Stimulated activated CD8-positive, alpha-beta memory T cell treated with anti-CD3 and anti-CD28 coated beads, Interleukin-15, amount 100 ng/mL, for 4 hours (primary cell): ENCODE measurements at regions not wholly inside any gene's neighbourhood (a gene's known extent, or its start where the extent isn't known, plus 50 kb on each side); places are given as distances from the start of the nearest gene placed in this dataset.

ENCODE experiments used
- DNase-seq, 2 donors: peaks; one replicate each; pipeline ENCODE4 v3.0.0-alpha.2; 2020; ENCODE audit warnings: low read depth in 2 of 2

DNA sequence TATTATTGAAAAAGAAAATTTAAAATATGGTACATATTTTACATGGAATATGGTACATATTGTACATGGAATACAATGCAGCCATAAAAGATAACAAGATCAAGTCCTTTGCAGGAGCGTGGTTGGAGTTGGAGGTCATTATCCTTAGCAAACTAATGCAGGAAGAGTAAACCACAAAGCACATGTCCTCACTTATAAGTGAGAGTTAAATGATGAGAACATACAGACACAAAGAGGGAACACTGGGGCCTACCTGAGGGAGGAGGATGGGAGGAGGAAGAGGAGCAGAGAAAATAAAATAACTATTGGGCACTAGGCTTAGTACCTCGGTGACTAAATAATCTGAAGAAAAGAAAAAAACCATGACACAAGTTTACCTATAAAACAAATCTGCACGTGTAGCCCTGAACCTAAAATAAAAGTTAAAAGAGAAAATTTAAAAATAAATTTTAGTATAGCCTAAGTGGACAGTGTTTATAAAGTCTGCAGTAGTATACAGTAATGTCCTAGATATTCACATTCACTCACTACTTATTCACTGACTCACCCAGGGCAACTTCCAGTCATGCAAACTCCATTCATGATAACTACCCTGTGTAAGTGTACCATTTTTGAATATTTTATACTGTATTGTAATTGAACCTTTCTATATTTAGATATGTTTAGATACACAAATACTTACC lies 204.4 kb downstream of the FAM76B start:
- no peak for DNase-seq

DNA sequence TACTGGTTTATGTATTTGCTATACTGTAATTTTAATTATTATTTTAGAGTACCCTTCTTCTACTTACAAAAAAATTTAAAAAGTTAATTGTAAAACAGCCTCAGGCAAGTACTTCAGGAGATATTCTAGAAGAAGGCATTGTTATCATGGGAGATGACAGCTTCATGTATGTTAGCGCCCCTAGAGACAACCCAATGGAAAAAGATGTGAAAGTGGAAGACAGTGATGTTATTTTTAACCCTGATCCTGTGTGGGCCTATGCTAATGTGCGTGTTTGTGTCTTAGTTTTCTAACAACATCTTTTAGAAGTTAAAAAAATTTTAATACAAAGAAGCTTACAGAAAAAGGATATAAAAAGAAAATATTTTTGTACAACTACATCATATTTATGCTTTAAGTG lies 205.0 kb downstream of the FAM76B start:
- DNase-seq: no peak

DNA sequence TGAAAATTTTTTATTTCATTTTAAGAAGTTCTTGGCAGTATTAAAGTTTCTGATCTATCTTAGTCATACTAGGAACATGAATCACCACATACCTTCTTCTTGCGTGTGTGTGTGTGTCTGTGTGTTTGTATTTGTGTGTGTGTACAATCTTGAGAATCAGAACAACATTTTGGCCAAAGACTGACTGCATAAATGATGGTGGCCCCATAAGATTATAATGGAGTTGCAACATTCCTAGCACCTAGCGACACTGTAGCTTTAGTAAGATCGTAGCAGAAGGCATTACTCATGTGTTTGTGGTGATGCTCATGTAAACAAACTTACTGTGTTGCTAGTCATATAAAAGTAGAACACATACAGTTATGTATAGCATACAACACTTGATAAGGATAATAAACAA lies 205.4 kb downstream of the FAM76B start:
- DNase-seq: no peak

GRCh38 chr11:95577716-95578460 lies 211.7 kb downstream of the FAM76B start:
- DNase-seq: no peak

DNA sequence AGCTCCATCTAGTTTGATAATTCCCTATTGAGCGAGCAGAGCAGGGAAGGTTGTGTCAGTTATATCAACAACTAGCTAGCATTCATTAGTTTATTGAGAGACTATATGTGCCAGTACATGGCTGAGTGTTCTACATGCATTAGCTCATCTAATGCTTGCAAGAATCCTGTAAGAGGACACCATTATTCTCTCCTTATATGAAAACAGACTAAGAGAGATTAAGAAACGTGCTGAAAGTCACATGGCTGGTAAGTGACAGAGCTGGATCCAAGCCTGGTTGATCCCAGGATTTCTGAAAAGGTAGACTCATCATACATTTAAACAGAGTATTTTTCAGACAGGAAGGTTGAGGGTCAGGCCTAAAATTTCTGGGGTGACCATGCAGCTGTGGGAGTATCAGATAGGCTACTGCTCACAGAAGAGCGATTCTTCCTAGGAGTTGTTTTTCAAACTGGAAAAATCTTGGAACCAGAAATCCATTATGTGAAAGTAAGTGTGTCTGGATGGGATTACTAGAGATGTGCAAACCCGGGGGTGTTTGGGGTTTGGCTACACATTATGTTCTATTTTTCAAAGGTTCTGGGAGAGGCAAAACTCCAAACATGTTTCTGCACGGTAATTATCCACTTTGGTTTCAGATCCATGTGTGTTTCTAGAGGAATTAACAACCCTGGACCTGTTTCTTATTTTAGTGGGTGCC lies 213.3 kb downstream of the FAM76B start:
- no peak for DNase-seq

DNA sequence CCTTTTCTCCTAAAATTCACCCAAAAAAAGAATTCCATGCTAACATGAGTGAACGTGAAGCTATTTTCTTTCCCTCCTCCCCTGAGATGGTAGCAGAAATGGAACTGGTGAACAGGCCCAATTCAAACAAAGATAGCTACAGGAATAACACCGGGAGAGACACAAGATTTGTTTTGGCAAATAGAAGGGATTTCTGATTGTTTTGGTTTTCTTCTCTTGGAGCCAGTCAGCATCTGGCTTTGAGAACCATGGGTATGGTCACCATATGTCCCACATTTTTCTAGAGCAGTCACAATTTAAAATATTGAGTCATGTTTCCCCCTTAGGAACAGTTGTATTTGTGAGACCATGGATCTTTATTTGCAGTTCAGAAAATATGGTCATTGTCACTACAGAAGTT lies 214.1 kb downstream of the FAM76B start:
- DNase-seq: no peak

- no peak for DNase-seq
Measured at GRCh38 chr11:95571718-95572260, 217.8 kb downstream of the FAM76B start.

GRCh38 chr11:95570845-95571244 lies 218.7 kb downstream of the FAM76B start:
- DNase-seq: no peak

DNA sequence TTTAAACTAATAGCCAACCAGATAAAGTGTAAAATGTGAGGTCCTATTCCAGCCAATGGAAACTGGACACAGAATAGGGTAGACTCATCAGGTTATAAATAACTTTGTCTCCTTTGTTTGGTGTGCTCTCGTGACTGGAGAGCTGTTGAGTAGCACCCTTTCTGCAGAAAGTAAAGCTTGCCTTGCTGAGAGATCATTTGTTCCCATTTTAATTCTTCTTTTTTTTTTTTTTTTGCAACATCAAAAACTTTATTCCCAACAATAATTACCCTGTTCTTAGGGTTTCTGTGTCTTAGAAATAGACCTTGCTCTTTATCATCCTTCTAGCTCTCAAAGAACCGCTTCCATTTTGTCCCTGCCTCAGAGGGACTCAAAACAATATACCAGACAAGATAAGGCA lies 220.4 kb downstream of the FAM76B start:
- no peak for DNase-seq

DNA sequence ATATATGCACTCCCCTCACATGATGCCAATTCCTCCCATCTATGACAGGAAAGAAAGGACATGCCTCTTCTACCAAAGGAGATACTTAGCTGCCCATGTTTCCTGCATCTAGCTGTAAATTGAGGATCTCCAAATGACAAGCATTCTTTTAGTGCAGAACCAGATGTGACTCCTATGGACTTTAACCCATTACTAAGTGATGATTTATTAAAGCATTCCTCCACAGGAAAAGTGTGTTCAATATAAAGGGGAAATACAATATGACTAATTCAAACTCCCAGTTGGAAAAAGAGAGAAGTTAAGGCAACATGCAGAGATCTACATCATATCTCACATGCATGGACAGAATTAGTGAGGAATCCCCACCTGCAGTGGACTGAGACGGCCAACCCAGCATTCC lies 221.3 kb downstream of the FAM76B start:
- DNase-seq: no peak

DNA sequence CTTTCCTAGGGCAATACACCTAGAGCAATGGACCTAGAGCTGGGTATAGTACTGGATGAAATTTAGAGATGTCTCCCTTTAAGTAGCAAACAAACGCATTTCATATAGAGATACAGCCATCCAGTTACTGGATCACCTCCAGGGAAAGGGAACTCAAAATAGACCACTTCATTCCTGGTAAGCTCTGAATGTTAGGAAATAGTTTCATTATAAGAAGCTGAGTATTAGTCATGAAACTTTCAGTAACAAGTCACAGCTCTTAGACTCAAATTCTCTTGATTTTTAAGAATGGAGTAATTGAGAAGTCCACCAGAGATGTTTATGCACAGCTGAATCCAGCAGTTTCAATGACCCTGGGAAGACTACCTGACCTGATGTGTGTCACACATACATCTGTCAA lies 221.9 kb downstream of the FAM76B start:
- DNase-seq: no peak

DNA sequence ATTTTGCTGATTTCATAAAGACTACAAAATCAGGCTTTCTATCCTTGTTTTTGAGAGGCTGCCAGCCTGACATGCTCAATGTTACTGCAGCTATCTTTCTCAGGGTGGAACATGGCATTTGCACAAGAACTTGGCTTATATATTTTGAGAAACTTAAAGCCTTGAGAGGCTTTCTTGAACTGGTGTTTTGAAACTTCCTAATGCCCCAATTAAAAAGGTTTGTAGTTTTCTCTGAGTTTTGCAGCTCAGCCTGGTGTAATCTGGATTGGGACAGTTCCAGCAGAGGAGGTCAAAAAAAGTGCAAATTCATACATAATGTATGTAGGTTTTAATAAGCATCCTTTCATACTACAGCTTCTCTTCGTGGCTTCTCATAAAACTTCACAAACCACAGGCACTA lies 223.4 kb downstream of the FAM76B start:
- no peak for DNase-seq

DNA sequence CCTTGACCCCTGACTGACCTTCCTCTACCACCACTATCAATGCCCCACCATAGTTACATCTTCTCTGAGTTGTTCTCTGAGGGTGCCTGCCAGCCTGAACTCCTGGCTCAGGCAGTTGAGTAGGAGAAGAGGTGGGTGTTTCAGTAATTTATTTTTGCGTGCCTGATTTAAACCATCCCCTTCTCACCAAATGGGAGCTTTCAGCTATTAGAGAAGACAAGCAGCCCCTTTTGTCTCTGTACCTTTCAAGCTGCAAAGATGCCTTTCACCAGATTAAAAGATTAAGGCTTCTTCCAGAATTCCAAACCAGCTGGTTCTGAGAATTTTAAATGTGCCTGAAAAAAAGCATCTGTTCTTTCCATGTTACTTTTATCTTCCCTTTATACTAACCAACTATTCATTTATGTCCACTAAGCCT lies 223.8 kb downstream of the FAM76B start:
- no peak for DNase-seq

DNA sequence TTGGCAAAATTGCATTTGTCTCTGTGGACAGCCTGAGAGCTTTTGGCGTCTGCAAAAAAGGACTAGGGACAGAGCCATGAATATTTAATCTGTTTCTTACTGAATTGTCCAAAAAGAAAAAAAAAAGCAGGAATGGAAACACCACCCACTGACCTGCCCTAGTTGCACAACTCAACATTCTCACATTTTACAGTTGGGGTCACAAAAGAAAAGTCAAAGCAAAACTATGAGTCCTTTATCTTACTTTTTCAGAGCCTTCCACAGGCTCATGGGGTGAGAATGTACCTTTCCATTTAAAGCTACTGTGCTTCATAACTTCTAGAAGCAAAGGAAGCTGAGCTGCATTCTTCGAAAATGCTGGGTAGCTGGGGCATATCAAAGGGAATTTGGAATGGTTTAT lies 225.7 kb downstream of the FAM76B start:
- no peak for DNase-seq

GRCh38 chr11:95563173-95563572 lies 226.4 kb downstream of the FAM76B start:
- DNase-seq: no peak

- no peak for DNase-seq
Measured at GRCh38 chr11:95562196-95562921, 227.2 kb downstream of the FAM76B start.

DNA sequence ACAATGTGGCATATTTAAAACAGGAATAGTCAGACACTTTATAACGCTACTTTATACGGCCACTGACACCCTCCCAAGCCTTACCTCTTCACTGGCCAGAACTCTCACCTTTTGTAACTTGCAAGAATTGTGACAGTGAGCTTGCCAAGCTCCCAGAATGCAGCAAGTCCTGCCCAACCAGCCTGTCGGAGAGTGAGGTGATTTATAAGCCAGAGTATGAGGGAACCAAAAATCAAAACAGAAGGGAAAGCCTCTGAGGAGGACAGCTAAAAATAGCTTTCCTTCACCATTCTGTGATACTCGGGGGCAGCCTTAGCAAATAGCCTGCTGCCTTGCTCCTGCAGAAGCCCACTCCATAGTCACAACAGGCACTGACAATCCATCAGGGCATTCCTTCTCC lies 229.7 kb downstream of the FAM76B start:
- DNase-seq: no peak

- DNase-seq: no peak
Measured at GRCh38 chr11:95557376-95557775, 232.2 kb downstream of the FAM76B start.

GRCh38 chr11:95556342-95557163 lies 233.0 kb downstream of the FAM76B start:
- no peak for DNase-seq

- no peak for DNase-seq
Measured at GRCh38 chr11:95556011-95556341, 233.6 kb downstream of the FAM76B start.

DNA sequence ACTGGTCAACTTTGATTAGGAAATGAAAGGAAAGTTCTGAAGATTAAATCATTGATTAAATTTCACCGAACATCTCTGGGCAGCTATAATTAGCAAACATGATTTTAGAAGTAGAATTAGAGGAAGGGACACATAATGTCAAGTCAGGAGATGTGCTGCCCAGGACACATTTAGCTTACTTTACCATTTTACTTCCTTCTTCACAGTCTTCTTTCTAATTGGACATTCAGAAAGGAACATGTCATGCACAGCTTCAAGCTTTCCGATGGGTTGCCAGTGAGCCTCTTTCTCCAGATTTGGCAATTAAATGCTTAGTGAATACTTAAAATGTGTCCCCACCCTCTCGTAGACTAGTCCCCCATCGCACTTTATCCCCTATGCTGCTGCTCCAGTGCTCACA lies 234.7 kb downstream of the FAM76B start:
- no peak for DNase-seq
